GM12865 (cell line): ENCODE measurements at regions not wholly inside any gene's neighbourhood (a gene's known extent, or its start where the extent isn't known, plus 50 kb on each side); places are given as distances from the start of the nearest gene placed in this dataset.

Source experiments
- DNase-seq: peaks from one replicate; pipeline ENCODE4 v3.0.0; 2010; ENCODE audit warnings: low read depth
- H3K4me3 ChIP-seq: 2 replicates; pipeline ENCODE4 v1.5.1; 2011; ENCODE audit warnings: mild to moderate bottlenecking, low read depth, low read length, control low read depth
- TF ChIP-seq, protein P1 (sequence below): IDR thresholded peaks from 2 replicates; pipeline ENCODE4 v1.5.1; 2011; ENCODE audit warnings: low read length, control low read depth, low read depth, inconsistent platforms; ENCODE audit not compliant: insufficient read depth; ENCODE audit errors: missing control alignments

DNA sequence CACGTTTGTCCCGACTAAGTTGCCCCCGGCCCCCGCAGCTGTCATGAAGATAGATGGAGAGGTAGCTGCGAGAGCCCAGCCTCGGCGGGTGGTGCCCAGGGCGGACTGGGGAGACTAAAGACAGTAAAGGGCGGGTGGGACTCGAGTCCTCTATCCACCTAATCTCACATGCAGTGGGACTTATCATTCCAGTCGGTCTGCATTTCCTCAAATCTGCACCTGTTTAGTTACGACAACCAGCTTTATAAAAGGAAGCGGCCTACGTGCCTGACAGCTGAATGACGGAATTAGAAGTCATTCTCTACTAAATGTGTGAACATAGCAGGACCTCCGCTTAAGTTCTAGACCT lies 109.8 kb upstream of the EGLN3 start:
- peak overlapping the region; percentile 53 for H3K4me3 ChIP-seq
- TF ChIP-seq, protein P1, sequence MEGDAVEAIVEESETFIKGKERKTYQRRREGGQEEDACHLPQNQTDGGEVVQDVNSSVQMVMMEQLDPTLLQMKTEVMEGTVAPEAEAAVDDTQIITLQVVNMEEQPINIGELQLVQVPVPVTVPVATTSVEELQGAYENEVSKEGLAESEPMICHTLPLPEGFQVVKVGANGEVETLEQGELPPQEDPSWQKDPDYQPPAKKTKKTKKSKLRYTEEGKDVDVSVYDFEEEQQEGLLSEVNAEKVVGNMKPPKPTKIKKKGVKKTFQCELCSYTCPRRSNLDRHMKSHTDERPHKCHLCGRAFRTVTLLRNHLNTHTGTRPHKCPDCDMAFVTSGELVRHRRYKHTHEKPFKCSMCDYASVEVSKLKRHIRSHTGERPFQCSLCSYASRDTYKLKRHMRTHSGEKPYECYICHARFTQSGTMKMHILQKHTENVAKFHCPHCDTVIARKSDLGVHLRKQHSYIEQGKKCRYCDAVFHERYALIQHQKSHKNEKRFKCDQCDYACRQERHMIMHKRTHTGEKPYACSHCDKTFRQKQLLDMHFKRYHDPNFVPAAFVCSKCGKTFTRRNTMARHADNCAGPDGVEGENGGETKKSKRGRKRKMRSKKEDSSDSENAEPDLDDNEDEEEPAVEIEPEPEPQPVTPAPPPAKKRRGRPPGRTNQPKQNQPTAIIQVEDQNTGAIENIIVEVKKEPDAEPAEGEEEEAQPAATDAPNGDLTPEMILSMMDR: no peak
- no peak for DNase-seq

DNA sequence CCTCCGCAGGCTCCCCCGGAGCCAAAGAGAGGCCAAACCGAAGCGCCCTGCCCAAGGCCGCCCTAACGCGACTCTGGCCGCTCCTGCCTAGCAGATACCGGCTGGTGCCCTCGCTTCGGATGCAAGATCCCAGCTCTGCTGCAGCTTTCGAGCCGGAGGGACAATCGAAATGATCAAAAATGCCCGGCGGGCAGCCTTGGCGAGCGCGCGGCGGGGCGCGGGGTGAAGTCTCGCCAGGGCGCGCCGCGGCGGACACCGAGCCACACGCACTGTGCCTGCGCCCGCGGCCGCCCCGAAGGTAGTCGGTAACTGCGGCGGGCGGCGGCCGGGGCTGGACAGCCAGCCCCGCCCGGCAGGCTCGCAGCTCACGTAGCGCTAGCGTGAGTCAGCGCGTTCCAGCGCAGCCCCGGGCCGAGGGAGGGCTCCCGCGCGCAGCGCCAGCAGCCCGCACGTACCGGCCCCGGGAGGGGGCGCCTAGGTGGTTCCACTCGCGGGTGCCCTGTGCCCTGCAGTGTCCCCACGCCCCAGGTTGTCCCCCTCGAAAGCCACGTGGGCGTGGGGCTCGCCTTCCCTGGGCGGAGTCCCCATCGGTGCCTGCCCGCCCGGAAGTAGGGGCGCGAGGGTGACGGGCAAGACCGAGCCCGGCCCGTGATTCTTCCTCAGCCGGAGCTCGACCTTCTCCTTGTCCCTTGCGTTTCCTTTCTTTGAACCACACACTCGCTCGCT lies 109.2 kb upstream of the EGLN3 start:
- peak overlapping the region; percentile 53 for H3K4me3 ChIP-seq
- DNase-seq: peak; percentile 60
- TF ChIP-seq, protein P1: no peak

DNA sequence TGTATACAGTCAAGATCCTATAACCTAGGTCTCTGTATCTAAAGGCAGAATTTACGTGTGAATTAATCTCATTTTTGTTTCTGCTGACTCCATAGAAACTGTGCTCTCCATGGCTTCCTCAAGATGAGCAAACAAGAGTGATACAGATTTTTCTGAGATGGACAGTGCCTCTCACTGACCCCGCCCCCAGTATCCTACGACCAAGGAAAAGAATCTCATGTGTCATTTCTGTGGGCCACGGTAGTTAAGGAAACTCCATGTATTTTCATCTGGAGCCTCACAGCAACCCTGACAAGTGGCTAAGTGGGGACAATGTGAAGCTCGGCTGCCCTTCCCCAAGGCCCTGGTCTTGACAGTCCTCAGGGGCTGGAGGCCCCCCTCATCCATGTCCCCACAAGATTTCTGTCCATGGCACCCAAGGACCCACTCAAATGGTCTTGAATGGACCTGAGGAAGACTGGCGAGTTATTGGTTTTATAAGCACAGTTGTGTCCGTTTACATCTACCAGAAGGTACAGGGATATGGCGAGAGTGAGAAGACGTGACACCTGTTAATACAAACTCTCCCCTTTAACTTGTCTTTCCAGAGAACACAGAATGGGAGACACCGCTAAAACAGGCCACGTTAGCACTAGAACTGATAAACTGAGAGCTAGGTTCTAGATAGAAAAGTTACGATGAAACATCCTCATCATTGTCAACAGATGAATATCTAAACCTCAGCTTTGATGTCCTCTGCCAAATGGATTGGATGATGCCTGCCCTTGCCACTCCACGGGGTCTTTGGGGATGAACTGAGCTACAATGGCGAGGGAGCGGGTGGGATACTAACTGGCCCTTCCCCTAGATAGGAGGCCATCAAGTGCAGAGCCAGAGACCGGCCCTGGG lies 108.4 kb upstream of the EGLN3 start:
- H3K4me3 ChIP-seq: peak overlapping the region; percentile 22
- TF ChIP-seq, protein P1: no peak
- no peak for DNase-seq

DNA sequence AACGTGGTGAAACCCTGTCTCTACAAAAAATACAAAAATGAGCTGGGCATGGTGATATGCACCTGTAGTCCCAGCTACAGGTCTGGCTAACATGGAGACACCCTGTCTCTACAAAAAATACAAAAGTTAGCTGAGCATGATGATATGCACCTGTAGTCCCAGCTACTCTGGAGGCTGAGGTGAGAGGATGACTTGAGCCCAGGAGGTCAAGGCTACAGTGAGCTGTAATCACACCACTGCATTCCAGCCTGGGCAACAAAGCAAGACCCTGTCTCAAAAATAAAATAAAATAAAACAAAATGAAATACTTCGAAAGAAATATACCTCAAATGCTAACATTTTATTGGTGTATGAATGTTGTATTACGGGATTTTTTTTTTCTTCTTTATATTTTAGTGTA lies 107.6 kb upstream of the EGLN3 start:
- TF ChIP-seq, protein P1: no peak
- H3K4me3 ChIP-seq: no peak overlapping the region
- DNase-seq: no peak

DNA sequence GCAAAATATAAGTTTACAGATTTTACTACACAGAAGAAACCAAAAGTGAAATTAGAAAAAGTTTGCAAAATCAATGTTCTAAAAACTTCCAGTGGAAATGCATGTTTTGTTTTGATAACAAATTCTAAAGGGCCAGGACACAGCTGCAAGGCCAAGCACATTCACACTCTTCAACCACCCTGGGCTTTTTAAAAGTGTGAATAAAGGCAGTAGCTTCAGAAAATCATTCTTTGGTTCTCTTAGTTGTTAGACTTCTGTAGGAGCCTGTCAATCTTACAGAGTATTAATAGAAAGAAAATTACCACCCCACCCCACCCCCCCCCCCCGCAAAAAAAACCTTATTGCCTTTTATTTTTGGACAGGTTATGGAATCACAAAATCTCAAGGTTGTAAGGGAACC lies 105.2 kb upstream of the EGLN3 start:
- no peak for DNase-seq
- TF ChIP-seq, protein P1: no peak
- H3K4me3 ChIP-seq: no peak overlapping the region

DNA sequence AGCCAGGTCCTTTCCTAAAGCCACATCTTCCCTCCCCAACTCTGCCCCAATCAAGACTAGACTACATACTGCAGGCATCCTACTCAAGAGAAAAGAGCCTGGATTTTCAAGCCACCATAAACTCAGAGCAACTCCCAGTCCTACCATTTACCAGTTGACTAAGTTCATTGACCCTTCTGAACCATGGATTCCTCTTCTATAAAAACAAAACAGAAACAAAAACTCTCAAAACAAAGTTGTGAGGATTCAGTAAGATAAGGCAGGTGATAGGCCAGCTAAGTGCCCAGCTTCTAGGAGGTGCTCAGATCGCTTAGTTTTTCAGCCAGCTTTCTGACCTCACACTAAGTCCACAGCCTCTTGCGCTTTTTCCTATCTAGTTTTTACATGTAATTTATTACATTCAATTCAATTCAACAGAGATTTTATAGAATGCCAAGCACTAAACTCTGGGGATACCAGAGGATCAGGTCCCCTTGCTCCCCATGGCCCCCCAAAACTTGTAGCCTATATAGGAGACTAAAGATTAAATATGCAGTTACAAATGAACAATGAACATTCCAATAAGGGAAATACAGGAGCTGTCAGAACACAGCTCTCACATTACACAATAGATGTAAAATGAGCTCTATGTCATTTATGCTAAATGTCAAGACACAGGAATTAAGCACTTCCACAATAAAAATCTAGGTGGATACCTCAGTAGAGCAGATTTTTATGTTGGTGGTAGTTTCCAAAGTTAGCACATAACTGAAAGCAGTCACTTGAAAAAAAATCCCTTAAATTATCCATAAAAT lies 104.5 kb upstream of the EGLN3 start:
- TF ChIP-seq, protein P1: no peak
- H3K4me3 ChIP-seq: no peak overlapping the region
- peak; percentile 14 for DNase-seq
